K562 (cell line): ENCODE measurements at regions not wholly inside any gene's neighbourhood (a gene's known extent, or its start where the extent isn't known, plus 50 kb on each side); places are given as distances from the start of the nearest gene placed in this dataset.

Source experiments
- EZH2 ChIP-seq: IDR thresholded peaks from 2 replicates; pipeline ENCODE4 v1.6.1; 2012; ENCODE audit warnings: low read depth, mild to moderate bottlenecking, inconsistent platforms, low read length, borderline replicate concordance
- MEF2D ChIP-seq: conservative IDR thresholded peaks from 2 replicates; pipeline ENCODE4 v1.6.1; 2016; ENCODE audit warnings: low read depth, missing genetic modification characterization, missing compliant biosample characterization
- POLR2A ChIP-seq: fragments of 450-650 bp; conservative IDR thresholded peaks from 2 replicates; pipeline ENCODE4 v1.6.1; 2016
- REST ChIP-seq, 2 experiments: fragments of 450-650 bp; formaldehyde crosslinking in 1 of 2; IDR thresholded peaks; 2 replicates each; pipeline versions ENCODE4 v1.4.0 to v1.6.1; 2014 to 2020; ENCODE audit warnings: mild to moderate bottlenecking in 2 of 2, borderline replicate concordance in 1 of 2, low read depth in 1 of 2
- YY1 ChIP-seq, 3 experiments: IDR thresholded peaks; 2 replicates each; pipeline ENCODE4 v1.6.1; 2011; ENCODE audit warnings: low read length in 2 of 3, mild to moderate bottlenecking in 2 of 3, moderate library complexity in 2 of 3, borderline replicate concordance in 1 of 3, control low read depth in 1 of 3, low read depth in 1 of 3; ENCODE audit not compliant: insufficient read depth in 3 of 3, insufficient replicate concordance in 2 of 3, control insufficient read depth in 1 of 3, insufficient read length in 1 of 3; ENCODE audit errors: extremely low read depth in 1 of 3
- ZNF512 ChIP-seq: IDR thresholded peaks from 2 replicates; pipeline ENCODE4 v1.6.1; 2016; ENCODE audit warnings: missing genetic modification characterization, missing compliant biosample characterization

GRCh38 chr10:78215645-78216044 is 182.0 kb downstream of the RPS24 start:
- no peak for TF ChIP-seq YY1 (IDR thresholded peaks at IDR 0.05; ENCODE audit: borderline replicate concordance in 1 of 3, control insufficient read depth in 1 of 3, extremely low read depth in 1 of 3, insufficient read depth in 3 of 3, insufficient read length in 1 of 3, insufficient replicate concordance in 2 of 3, low read depth in 1 of 3, low read length in 2 of 3)
- TF ChIP-seq EZH2 = no peak
- TF ChIP-seq ZNF512 (tag) = no peak
- TF ChIP-seq POLR2A = no peak
- TF ChIP-seq REST (IDR thresholded peaks at IDR 0.05; ENCODE audit: borderline replicate concordance) = no peak
- no peak for TF ChIP-seq REST (CRISPR knock-in tag; IDR thresholded peaks at IDR 0.05; ENCODE audit: low read depth)
- no peak for TF ChIP-seq MEF2D
